WTC11 (cell line): ENCODE measurements at regions not wholly inside any gene's neighbourhood (a gene's known extent, or its start where the extent isn't known, plus 50 kb on each side); places are given as distances from the start of the nearest gene placed in this dataset.

Source experiments
- ATAC-seq: fragments of 200-7000 bp; cut with Tn5 transposase; 2 replicates; pipeline ENCODE4 v1.10.0; 2021; ENCODE audit warnings: mild to moderate bottlenecking, moderate library complexity
- CTCF ChIA-PET: fragments of 300-600 bp; sonication (Branson Sonifier 250); formaldehyde crosslinking; loops from one replicate; lab custom pipeline; 2021; ENCODE audit warnings: antibody characterized with exemption; lab: Charles Lee
- POLR2A ChIA-PET: fragments of 350-600 bp; sonication (Branson Sonifier 250); formaldehyde crosslinking; loops from one replicate; lab custom pipeline; 2021; ENCODE audit warnings: antibody characterized with exemption; lab: Charles Lee
- DNase-seq: peaks from one replicate; pipeline ENCODE4 v3.0.0; 2021; ENCODE audit warnings: low spot score
- H3K27ac Mint-ChIP-seq: 2 replicates; pipeline ENCODE4 v1.8.0; 2021; ENCODE audit warnings: mixed read lengths
- H3K27me3 Mint-ChIP-seq: 2 replicates; pipeline ENCODE4 v1.8.0; 2021; ENCODE audit warnings: low read depth, mild to moderate bottlenecking, moderate library complexity, mixed read lengths
- H3K36me3 Mint-ChIP-seq: 2 replicates; pipeline ENCODE4 v1.8.0; 2021; ENCODE audit warnings: mixed read lengths
- H3K4me1 Mint-ChIP-seq: 2 replicates; pipeline ENCODE4 v1.8.0; 2022; ENCODE audit warnings: mixed read lengths
- H3K4me3 Mint-ChIP-seq: 2 replicates; pipeline ENCODE4 v1.8.0; 2021; ENCODE audit warnings: mild to moderate bottlenecking, moderate library complexity, mixed read lengths
- H3K9me3 Mint-ChIP-seq: 2 replicates; pipeline ENCODE4 v1.8.0; 2021; ENCODE audit warnings: mixed read lengths
- CREB1 ChIP-seq: sonication (generic); formaldehyde crosslinking; IDR thresholded peaks from 2 replicates; pipeline ENCODE4 v1.8.0; 2023; ENCODE audit warnings: mild to moderate bottlenecking, missing genetic modification reagents
- CREM ChIP-seq: sonication (generic); formaldehyde crosslinking; IDR thresholded peaks from 2 replicates; pipeline ENCODE4 v1.8.1; 2022; ENCODE audit warnings: mild to moderate bottlenecking, missing genetic modification reagents, moderate library complexity
- ESRRA ChIP-seq: sonication (generic); formaldehyde crosslinking; IDR thresholded peaks from 2 replicates; pipeline ENCODE4 v1.8.1; 2022; ENCODE audit warnings: mild to moderate bottlenecking, missing genetic modification reagents, borderline replicate concordance
- GABPB1 ChIP-seq: sonication (generic); formaldehyde crosslinking; IDR thresholded peaks from 2 replicates; pipeline ENCODE4 v1.8.1; 2023; ENCODE audit warnings: mild to moderate bottlenecking, missing genetic modification reagents
- GTF2I ChIP-seq: fragments of 250-450 bp; sonication (Bioruptor Pico); conservative IDR thresholded peaks from 2 replicates; pipeline ENCODE4 v1.4.0; 2021; ENCODE audit warnings: mild to moderate bottlenecking
- HMGXB4 ChIP-seq: sonication (generic); formaldehyde crosslinking; IDR thresholded peaks from 2 replicates; pipeline ENCODE4 v1.8.1; 2023; ENCODE audit warnings: mild to moderate bottlenecking, moderate library complexity, missing genetic modification reagents
- IRF2 ChIP-seq: sonication (generic); formaldehyde crosslinking; IDR thresholded peaks from 2 replicates; pipeline ENCODE4 v1.8.0; 2022; ENCODE audit warnings: low read depth, missing genetic modification reagents, borderline replicate concordance
- KAT7 ChIP-seq: sonication (generic); formaldehyde crosslinking; IDR thresholded peaks from 2 replicates; pipeline ENCODE4 v1.8.1; 2023; ENCODE audit warnings: missing genetic modification reagents, mild to moderate bottlenecking, borderline replicate concordance
- MXD4 ChIP-seq: fragments of 250-450 bp; sonication (Bioruptor Pico); IDR thresholded peaks from 2 replicates; pipeline ENCODE4 v1.8.0; 2021; ENCODE audit warnings: mild to moderate bottlenecking, moderate library complexity, borderline replicate concordance
- NR3C1 ChIP-seq: sonication (generic); formaldehyde crosslinking; conservative IDR thresholded peaks from 2 replicates; pipeline ENCODE4 v1.8.1; 2023; ENCODE audit warnings: low read depth, mild to moderate bottlenecking, missing genetic modification reagents
- RELA ChIP-seq: sonication (generic); formaldehyde crosslinking; IDR thresholded peaks from 2 replicates; pipeline ENCODE4 v1.8.1; 2022; ENCODE audit warnings: missing genetic modification reagents, mild to moderate bottlenecking, borderline replicate concordance
- SMAD4 ChIP-seq: sonication (generic); formaldehyde crosslinking; IDR thresholded peaks from 2 replicates; pipeline ENCODE4 v1.8.0; 2022; ENCODE audit warnings: mild to moderate bottlenecking, missing genetic modification reagents
- STAT6 ChIP-seq: sonication (generic); formaldehyde crosslinking; conservative IDR thresholded peaks from 2 replicates; pipeline ENCODE4 v1.8.1; 2023; ENCODE audit warnings: mild to moderate bottlenecking, low read depth, missing genetic modification reagents, moderate library complexity
- TCF7 ChIP-seq: sonication (generic); formaldehyde crosslinking; IDR thresholded peaks from 2 replicates; pipeline ENCODE4 v1.8.0; 2022; ENCODE audit warnings: mild to moderate bottlenecking, low read depth, missing genetic modification reagents, moderate library complexity
- USF2 ChIP-seq: sonication (generic); formaldehyde crosslinking; IDR thresholded peaks from 2 replicates; pipeline ENCODE4 v1.8.1; 2023; ENCODE audit warnings: mild to moderate bottlenecking, missing genetic modification reagents, moderate library complexity
- ZNF121 ChIP-seq: sonication (generic); formaldehyde crosslinking; IDR thresholded peaks from 2 replicates; pipeline ENCODE4 v1.8.0; 2023; ENCODE audit warnings: missing genetic modification reagents
- ZNF138 ChIP-seq: sonication (generic); formaldehyde crosslinking; conservative IDR thresholded peaks from 2 replicates; pipeline ENCODE4 v1.8.1; 2022; ENCODE audit warnings: mild to moderate bottlenecking, moderate library complexity, missing genetic modification reagents
- ZNF263 ChIP-seq: sonication (generic); formaldehyde crosslinking; IDR thresholded peaks from 2 replicates; pipeline ENCODE4 v1.8.1; 2022; ENCODE audit warnings: low read depth, mild to moderate bottlenecking, moderate library complexity, missing genetic modification reagents
- ZNF532 ChIP-seq: fragments of 250-450 bp; sonication (Bioruptor Pico); IDR thresholded peaks from 2 replicates; pipeline ENCODE4 v1.9.0; 2021; ENCODE audit warnings: mild to moderate bottlenecking, borderline replicate concordance
- TF ChIP-seq, protein P1 (sequence below): fragments of 200-600 bp; IDR thresholded peaks from 2 replicates; pipeline ENCODE4 v1.8.0; 2022; ENCODE audit warnings: antibody characterized with exemption
- TF ChIP-seq, protein P2 (sequence below): sonication (generic); formaldehyde crosslinking; IDR thresholded peaks from 2 replicates; pipeline ENCODE4 v1.8.0; 2022; ENCODE audit warnings: mild to moderate bottlenecking, missing genetic modification reagents

- TF ChIP-seq ZNF263 (CRISPR knock-in tag) (no peak), GTF2I (CRISPR knock-in tag) (no peak), NR3C1 (CRISPR knock-in tag) (no peak), ESRRA (CRISPR knock-in tag) (no peak), RELA (CRISPR knock-in tag) (no peak)
- TF ChIP-seq, protein P1, sequence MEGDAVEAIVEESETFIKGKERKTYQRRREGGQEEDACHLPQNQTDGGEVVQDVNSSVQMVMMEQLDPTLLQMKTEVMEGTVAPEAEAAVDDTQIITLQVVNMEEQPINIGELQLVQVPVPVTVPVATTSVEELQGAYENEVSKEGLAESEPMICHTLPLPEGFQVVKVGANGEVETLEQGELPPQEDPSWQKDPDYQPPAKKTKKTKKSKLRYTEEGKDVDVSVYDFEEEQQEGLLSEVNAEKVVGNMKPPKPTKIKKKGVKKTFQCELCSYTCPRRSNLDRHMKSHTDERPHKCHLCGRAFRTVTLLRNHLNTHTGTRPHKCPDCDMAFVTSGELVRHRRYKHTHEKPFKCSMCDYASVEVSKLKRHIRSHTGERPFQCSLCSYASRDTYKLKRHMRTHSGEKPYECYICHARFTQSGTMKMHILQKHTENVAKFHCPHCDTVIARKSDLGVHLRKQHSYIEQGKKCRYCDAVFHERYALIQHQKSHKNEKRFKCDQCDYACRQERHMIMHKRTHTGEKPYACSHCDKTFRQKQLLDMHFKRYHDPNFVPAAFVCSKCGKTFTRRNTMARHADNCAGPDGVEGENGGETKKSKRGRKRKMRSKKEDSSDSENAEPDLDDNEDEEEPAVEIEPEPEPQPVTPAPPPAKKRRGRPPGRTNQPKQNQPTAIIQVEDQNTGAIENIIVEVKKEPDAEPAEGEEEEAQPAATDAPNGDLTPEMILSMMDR = no peak
- TF ChIP-seq, protein P2, sequence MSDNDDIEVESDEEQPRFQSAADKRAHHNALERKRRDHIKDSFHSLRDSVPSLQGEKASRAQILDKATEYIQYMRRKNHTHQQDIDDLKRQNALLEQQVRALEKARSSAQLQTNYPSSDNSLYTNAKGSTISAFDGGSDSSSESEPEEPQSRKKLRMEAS (CRISPR knock-in tag) = no peak
- H3K36me3 Mint-ChIP-seq = no peaks in the 10 kb centered on the region
- ATAC-seq = no peak
- ChIA-PET CTCF (no interaction called here), POLR2A (no interaction called here)
- H3K4me3 Mint-ChIP-seq = no peak overlapping the region
- H3K27ac Mint-ChIP-seq = no peak overlapping the region
- H3K9me3 Mint-ChIP-seq = no peaks in the 10 kb centered on the region
- DNase-seq = no peak
- H3K27me3 Mint-ChIP-seq = no peaks in the 10 kb centered on the region; the same call in 1 of the 2 replicates
- peaks cover 19% of the 10 kb centered on the region for H3K4me1 Mint-ChIP-seq
Measured at GRCh38 chr5:2169430-2169808, 286.7 kb upstream of the IRX4 start.

DNA sequence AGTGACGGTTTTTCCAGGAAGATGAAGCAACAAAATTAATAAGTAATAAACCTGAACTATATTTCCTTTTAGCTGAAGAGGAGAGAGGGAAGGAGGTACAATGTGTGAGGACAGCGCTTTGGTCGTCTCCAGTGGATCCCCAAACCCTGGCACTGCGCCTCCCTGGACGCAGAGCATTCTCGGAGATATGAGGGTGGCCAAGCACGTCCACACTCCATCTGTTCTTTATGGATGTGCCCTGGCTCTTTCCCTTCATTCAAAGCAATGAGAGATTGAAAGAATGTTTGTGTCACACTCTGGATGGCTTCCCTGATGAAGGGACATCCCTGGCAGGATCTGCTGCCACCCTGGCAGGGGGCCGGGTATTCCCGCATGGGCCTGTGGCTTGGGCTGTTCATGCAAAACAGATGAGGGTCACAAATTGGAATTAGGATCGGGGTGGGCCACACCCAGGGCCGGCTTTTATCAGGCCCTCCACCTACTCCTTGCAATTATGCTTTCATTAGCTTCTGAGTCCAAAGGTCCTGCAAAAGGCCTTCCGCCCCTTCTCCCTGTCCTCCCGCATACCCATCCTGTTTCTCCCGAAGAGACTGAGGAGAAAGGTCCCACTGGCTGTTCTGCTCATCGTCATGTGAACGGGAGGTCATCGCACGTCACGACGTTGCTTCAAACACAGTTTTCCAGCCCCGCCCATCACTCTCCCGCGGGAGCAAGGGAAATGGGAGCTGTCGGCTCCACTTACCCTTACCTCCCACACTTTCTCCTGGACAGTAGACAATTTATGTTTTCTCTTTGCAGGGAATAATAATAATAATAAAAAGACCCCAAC, 286.1 kb upstream of the IRX4 start:
- H3K27me3 Mint-ChIP-seq = no peaks in the 10 kb centered on the region; the same call in 1 of the 2 replicates
- ChIA-PET POLR2A (no interaction called here), CTCF (no interaction called here)
- ATAC-seq (no peak), DNase-seq (no peak)
- H3K36me3 Mint-ChIP-seq = no peaks in the 10 kb centered on the region
- TF ChIP-seq USF2 = no peak
- TF ChIP-seq ZNF263 (CRISPR knock-in tag) = no peak
- TF ChIP-seq NR3C1 (CRISPR knock-in tag) = no peak
- no peak for TF ChIP-seq SMAD4
- TF ChIP-seq, protein P2 (CRISPR knock-in tag) = no peak
- no peak for TF ChIP-seq IRF2 (CRISPR knock-in tag)
- no peak for TF ChIP-seq ZNF138
- no peak for TF ChIP-seq GABPB1 (CRISPR knock-in tag)
- no peak for TF ChIP-seq CREM (CRISPR knock-in tag)
- TF ChIP-seq HMGXB4 = no peak
- no peak for TF ChIP-seq TCF7
- no peak for TF ChIP-seq ZNF532
- no peak for TF ChIP-seq KAT7 (CRISPR knock-in tag)
- TF ChIP-seq STAT6 (CRISPR knock-in tag) = no peak
- TF ChIP-seq ZNF121 (CRISPR knock-in tag) = no peak
- no peak for TF ChIP-seq CREB1 (CRISPR knock-in tag)
- no peak for TF ChIP-seq MXD4 (CRISPR knock-in tag)
- H3K27ac Mint-ChIP-seq = no peak overlapping the region
- peaks cover 25% of the 10 kb centered on the region for H3K4me1 Mint-ChIP-seq
- H3K9me3 Mint-ChIP-seq = no peaks in the 10 kb centered on the region
- H3K4me3 Mint-ChIP-seq = no peak overlapping the region
